ENCODE measurements at regions not wholly inside any gene's neighbourhood (a gene's known extent, or its start where the extent isn't known, plus 50 kb on each side); places are given as distances from the start of the nearest gene placed in this dataset.
A peak's percentile ranks its signal among the peaks of the same experiment; 100 is the strongest.
"Not testable (repeated sequence)": the region's sequence is repeated elsewhere in the genome, so short reads cannot be mapped to it uniquely, and the experiment has no call there.

DNA sequence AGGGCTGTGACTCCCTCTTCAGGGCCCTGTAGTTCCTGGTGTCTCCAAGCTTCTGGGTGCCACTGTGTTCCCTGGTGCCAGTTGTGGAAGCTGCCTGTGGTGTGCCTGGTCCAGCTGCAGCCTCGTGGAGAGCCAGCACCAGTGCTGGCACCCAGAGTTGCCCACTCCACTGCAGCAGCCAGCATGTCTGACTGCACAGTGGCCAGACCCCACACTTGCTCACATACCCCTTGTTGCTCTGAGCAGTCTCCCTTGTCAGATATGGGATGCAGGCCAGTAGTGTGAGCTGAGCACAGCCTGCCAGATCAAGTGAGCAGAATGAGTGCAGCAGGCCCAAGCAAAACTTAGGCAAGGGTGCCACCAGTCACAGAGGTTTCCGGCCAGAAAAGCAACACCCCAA lies 108.6 kb downstream of the ZMAT1 start:
- no peak for DNase-seq (ENCODE audit: insufficient read length, low spot score)
- no peak for FAIRE-seq

DNA sequence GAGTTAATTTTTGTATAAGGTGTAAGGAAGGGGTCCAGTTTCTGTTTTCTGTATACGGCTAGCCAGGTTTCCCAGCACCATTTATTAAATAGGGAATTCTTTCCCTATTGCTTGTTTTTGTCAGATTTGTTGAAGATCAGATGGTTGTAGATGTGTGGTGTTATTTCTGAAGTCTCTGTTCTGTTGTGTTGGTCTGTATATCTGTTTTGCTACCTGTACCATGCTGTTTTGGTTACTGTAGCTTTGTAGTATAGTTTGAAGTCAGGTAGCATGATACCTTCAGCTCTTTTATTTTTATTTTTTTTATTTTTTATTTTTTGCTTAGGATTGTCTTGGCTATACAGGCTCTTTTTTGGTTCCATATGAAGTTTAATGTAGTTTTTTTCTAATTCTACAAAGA lies 114.1 kb downstream of the ZMAT1 start:
- FAIRE-seq; DNase-seq (ENCODE audit: insufficient read length, low spot score): not testable (repeated sequence)

DNA sequence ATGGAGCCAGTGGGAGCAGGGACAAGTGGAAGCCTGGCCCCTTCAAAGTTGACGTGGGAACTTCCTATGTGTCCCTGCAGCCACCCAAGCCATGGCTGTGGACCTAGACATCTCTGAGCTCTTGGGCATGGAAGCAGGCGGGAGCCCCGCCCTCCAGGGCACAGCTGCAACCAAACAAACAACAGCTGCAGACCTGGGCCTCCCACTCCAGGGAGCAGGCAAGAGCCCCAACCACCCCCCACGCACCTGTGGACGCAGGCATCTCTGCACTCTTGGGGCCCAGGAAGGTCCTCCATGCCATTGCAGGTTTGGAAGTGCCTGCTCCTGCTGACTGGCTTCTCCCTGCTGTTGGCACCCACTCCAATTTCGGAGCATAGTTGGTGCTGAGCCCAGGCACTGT lies 118.6 kb downstream of the ZMAT1 start:
- FAIRE-seq (no peak), DNase-seq (ENCODE audit: insufficient read length, low spot score) (no peak)

GRCh38 chrX:101803451-101803850 lies 128.4 kb downstream of the ZMAT1 start:
- FAIRE-seq: no peak
- no peak for DNase-seq (ENCODE audit: insufficient read length, low spot score)

- FAIRE-seq (no peak), DNase-seq (ENCODE audit: insufficient read length, low spot score) (peak; percentile 3)
Observed at GRCh38 chrX:101799387-101799786, 132.4 kb downstream of the ZMAT1 start.

GRCh38 chrX:101787934-101788333 lies 128.3 kb upstream of the ARMCX2 start:
- no peak for DNase-seq (ENCODE audit: insufficient read length, low spot score)

GRCh38 chrX:101785142-101785541 lies 125.5 kb upstream of the ARMCX2 start:
- FAIRE-seq: no peak

More at GRCh38 chrX:101787934-101788333, 128.3 kb upstream of the ARMCX2 start:
- FAIRE-seq: no peak

GRCh38 chrX:101780421-101780820 lies 120.8 kb upstream of the ARMCX2 start:
- FAIRE-seq; DNase-seq (ENCODE audit: insufficient read length, low spot score): not testable (repeated sequence)

More at GRCh38 chrX:101785142-101785541, 125.5 kb upstream of the ARMCX2 start:
- DNase-seq (ENCODE audit: insufficient read length, low spot score): no peak

DNA sequence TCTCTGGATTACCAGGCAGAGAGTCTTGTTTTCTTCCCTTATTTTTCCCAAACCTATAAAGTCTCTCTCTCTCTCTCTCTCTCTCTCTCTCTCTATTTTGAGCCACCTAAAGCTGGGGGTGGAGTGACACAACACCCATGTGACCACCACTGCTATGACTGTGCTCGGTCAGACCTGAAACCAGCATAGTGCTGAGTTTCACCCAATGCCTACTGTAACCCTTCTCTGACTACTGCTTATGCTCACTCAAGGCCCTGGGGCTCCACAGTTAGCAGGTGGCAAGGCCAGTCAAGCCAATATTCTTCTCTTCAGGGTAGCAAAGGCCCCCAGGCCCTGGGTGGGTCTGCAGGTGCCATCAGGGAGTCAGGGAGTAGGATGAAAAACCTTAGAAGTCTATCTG lies 114.7 kb upstream of the ARMCX2 start:
- no peak for DNase-seq (ENCODE audit: insufficient read length, low spot score)
- FAIRE-seq: no peak

- FAIRE-seq (no peak), DNase-seq (ENCODE audit: insufficient read length, low spot score) (no peak)
Observed at GRCh38 chrX:101764538-101764937, 104.9 kb upstream of the ARMCX2 start.

- FAIRE-seq: no peak
- DNase-seq (ENCODE audit: insufficient read length, low spot score): no peak
Observed at GRCh38 chrX:101759000-101759399, 99.3 kb upstream of the ARMCX2 start.

DNA sequence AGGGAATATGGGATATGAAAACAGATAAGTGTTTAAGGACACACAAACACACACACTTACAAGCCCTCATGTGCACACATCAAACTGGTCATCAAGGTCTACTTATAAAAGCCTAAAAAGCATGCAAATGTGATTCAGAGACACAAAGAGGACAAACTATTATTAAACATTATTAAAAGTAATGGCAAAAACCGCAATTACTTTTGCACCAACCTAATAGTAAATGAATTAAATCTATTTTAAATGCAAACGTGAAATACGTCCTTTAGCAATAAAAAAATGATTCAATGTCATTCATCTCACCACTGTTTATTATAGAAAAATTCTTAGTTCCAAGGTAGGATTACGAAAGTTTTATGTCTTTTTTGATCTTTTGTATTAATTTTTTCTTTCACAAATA lies 91.1 kb upstream of the ARMCX2 start:
- FAIRE-seq: no peak
- no peak for DNase-seq (ENCODE audit: insufficient read length, low spot score)

DNA sequence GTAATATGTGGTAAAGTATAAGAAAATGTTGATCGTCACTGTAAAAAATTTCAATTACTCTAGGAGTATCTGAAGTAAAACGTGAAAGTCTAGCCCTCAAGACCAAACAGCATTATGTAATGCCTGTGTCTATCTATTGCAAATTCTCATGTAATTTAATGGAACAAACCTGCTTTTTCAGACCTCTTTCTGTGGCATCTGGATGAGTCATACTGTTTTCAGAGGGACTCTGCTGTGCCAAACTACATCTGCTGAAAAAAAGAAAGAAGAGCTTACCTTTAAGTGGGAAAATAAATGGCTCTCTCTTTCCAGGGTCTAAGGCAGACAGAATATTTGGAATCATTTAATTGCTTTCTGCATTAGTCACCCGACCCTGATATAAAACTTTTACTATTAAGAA lies 89.8 kb upstream of the ARMCX2 start:
- DNase-seq (ENCODE audit: insufficient read length, low spot score): no peak
- FAIRE-seq: no peak

DNA sequence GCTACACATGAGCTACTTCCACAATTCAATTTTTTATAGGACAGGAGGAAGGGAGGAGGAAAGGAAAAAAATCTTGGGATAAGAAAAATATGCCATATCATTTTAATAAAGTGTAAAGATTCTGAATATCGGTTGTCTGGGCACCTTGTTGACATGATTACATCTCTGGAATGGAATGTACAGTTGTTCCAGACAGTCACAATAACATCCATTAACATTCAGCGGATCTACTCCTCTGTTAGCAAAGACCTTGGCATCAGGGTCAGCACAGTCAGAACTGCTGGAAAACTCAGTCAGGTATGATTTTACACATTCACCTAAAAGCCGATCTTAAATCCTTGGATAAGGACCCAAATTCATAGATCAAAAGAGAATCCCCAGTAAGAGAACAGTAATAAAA lies 85.4 kb upstream of the ARMCX2 start:
- FAIRE-seq (no peak), DNase-seq (ENCODE audit: insufficient read length, low spot score) (no peak)

DNA sequence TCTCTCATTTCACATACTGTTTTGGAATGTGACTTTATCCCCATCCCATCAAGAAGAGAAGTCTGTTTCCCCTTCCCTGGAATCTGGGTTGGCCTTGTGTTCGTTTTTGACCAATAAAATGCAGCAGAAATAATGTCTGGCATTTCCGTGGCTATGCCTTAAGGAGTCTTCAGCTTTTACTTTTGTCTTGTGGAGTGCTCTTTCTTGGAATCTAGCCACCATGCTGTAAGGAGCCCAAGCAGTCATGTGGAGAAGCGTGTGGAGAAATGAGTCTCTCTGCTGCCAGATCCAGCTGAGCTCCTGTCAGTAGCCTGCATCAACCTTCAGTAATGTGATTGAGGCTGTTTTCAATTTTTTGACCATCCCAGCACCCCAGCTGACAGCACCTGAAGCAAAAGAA lies 84.4 kb upstream of the ARMCX2 start:
- DNase-seq (ENCODE audit: insufficient read length, low spot score) (no peak), FAIRE-seq (no peak)

GRCh38 chrX:101740642-101741041 lies 81.0 kb upstream of the ARMCX2 start:
- no peak for FAIRE-seq
- DNase-seq (ENCODE audit: insufficient read length, low spot score): no peak

DNA sequence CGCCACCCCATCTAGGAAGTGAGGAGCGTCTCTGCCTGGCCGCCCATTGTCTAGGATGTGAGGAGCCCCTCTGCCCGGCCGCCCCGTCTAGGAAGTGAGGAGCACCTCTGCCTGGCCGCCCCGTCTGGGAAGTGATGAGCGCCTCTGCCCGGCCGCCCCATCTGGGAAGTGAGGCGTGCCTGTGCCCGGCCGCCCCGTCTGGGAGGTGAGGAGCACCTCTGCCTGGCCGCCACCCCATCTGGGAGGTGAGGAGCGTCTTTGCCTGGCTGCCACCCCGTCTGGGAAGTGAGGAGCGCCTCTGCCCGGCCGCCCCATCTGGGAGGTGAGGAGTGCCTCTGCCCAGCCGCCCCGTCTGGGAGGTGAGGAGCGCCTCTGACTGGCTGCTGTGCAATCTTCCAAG lies 79.2 kb upstream of the ARMCX2 start:
- FAIRE-seq; DNase-seq (ENCODE audit: insufficient read length, low spot score): not testable (repeated sequence)

DNA sequence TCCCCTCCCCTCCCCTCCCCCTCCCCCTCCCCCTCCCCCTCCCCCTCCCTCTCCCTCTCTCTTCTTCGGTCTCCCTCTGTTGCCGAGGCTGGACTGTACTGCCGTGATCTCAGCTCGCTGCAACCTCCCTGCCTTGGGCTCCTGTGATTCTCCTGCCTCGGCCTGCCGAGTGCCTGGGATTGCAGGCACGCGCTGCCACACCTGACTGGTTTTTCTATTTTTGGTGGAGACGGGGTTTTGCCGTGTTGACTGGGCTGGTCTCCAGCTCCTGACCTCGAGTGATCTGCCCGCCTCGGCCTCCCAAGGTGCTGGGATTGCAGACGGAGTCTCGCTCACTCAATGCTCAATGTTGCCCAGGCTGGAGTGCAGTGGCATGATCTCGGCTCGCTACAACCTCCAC lies 78.8 kb upstream of the ARMCX2 start:
- FAIRE-seq; DNase-seq (ENCODE audit: insufficient read length, low spot score): not testable (repeated sequence)

- FAIRE-seq (no peak), DNase-seq (ENCODE audit: insufficient read length, low spot score) (no peak)
Observed at GRCh38 chrX:101736651-101737050, 77.0 kb upstream of the ARMCX2 start.

DNA sequence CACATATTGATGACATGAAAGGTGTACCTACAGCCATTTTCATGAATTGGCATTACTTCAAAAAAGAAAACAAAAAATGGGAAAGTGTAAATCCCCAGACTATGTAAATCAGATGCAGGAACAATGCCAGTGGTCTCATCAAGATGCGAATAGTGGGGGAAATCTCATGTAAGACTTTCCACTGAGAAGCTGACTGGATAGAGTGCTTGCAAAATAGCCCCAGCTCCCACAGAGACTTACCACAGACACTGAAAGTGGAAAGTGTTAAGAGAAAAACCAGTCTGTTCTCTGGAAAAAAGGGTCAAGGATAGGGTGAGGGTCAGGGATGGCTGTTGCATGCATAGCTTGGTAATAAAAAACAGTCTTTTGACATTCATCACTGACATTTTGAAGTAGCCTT lies 73.2 kb upstream of the ARMCX2 start:
- no peak for FAIRE-seq
- no peak for DNase-seq (ENCODE audit: insufficient read length, low spot score)

DNA sequence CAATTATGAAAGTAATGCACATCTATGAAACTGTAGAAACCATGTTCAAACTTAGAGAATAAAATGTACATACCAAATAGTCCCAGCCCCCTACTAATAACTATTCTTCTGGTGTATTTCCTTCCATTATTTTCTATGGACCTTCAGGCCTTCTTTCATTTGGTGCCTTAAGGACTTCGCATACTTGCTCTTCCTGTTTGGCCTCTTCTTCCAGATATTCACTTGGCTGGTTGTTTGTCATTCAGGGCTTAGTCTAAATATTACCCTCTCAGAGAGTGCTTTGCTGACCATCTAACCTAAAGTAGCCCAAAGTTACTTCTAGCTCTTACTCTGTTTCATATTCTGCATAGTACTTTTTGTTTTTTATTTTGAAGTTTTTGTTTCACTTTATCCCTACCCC lies 70.3 kb upstream of the ARMCX2 start:
- DNase-seq (ENCODE audit: insufficient read length, low spot score) (no peak), FAIRE-seq (no peak)

All from HTR-8/SVneo (cell line).